Nephron (organoid): ENCODE measurements at regions not wholly inside any gene's neighbourhood (a gene's known extent, or its start where the extent isn't known, plus 50 kb on each side); places are given as distances from the start of the nearest gene placed in this dataset.

Experiments
- H3K27ac Mint-ChIP-seq, 3 experiments: 2 replicates each; pipeline ENCODE4 v1.8.0; 2020; ENCODE audit warnings: mixed read lengths in 3 of 3, mild to moderate bottlenecking in 2 of 3, moderate library complexity in 1 of 3
- H3K27me3 Mint-ChIP-seq: 2 replicates; pipeline ENCODE4 v1.8.0; 2021; ENCODE audit warnings: low read depth, mild to moderate bottlenecking, moderate library complexity, mixed read lengths
- H3K36me3 Mint-ChIP-seq: 2 replicates; pipeline ENCODE4 v1.8.0; 2020; ENCODE audit warnings: low read depth, mixed read lengths
- H3K4me1 Mint-ChIP-seq: 2 replicates; pipeline ENCODE4 v1.8.0; 2020; ENCODE audit warnings: mixed read lengths
- H3K4me3 Mint-ChIP-seq, 3 experiments: 2 replicates each; pipeline ENCODE4 v1.8.0; 2020; ENCODE audit warnings: mild to moderate bottlenecking in 3 of 3, mixed read lengths in 3 of 3, moderate library complexity in 2 of 3
- H3K9me3 Mint-ChIP-seq: 2 replicates; pipeline ENCODE4 v1.8.0; 2020; ENCODE audit warnings: mixed read lengths
- CTCF ChIP-seq, 3 experiments: fragments of 200-600 bp; sonication (generic); IDR thresholded peaks; one replicate each; pipeline ENCODE4 v1.5.0; 2021; ENCODE audit warnings: antibody characterized with exemption in 3 of 3; ENCODE audit not compliant: unreplicated experiment in 3 of 3

GRCh38 chr5:171592076-171592475 is 172.6 kb downstream of the FGF18 start:
- Mint-ChIP-seq H3K36me3 (no peaks in the 10 kb centered on the region), H3K27ac (no peak overlapping the region), H3K27me3 (peaks cover 16% of the 10 kb centered on the region), H3K9me3 (peaks cover 3% of the 10 kb centered on the region), H3K4me3 (no peak overlapping the region), H3K4me1 (peaks cover 8% of the 10 kb centered on the region)
- TF ChIP-seq CTCF (IDR thresholded peaks at IDR 0.05; ENCODE audit: unreplicated experiment in 3 of 3) = no peak

- no peak for TF ChIP-seq CTCF (IDR thresholded peaks at IDR 0.05; ENCODE audit: unreplicated experiment in 3 of 3)
- peaks cover 9% of the 10 kb centered on the region for H3K4me1 Mint-ChIP-seq
- peaks cover 20% of the 10 kb centered on the region for H3K27me3 Mint-ChIP-seq
- no peak overlapping the region for H3K27ac Mint-ChIP-seq
- H3K36me3 Mint-ChIP-seq = no peaks in the 10 kb centered on the region
- H3K9me3 Mint-ChIP-seq = peaks cover 3% of the 10 kb centered on the region
- H3K4me3 Mint-ChIP-seq = no peak overlapping the region
Measured at GRCh38 chr5:171592736-171593135, 173.3 kb downstream of the FGF18 start.

GRCh38 chr5:171593401-171593800 is 174.0 kb downstream of the FGF18 start:
- H3K4me1 Mint-ChIP-seq = peaks cover 12% of the 10 kb centered on the region
- peaks cover 21% of the 10 kb centered on the region for H3K27me3 Mint-ChIP-seq
- TF ChIP-seq CTCF (IDR thresholded peaks at IDR 0.05; ENCODE audit: unreplicated experiment in 3 of 3) = no peak
- H3K9me3 Mint-ChIP-seq = peaks cover 3% of the 10 kb centered on the region
- H3K36me3 Mint-ChIP-seq = no peaks in the 10 kb centered on the region
- no peak overlapping the region for H3K27ac Mint-ChIP-seq
- no peak overlapping the region for H3K4me3 Mint-ChIP-seq

- peaks cover 14% of the 10 kb centered on the region for H3K4me1 Mint-ChIP-seq
Measured at GRCh38 chr5:171593976-171594375, 174.5 kb downstream of the FGF18 start.

GRCh38 chr5:171595401-171595800 is 176.0 kb downstream of the FGF18 start:
- Mint-ChIP-seq H3K4me3 (no peak overlapping the region), H3K9me3 (peaks cover 3% of the 10 kb centered on the region), H3K36me3 (no peaks in the 10 kb centered on the region), H3K27me3 (peaks cover 30% of the 10 kb centered on the region), H3K27ac (no peak overlapping the region), H3K4me1 (peaks cover 23% of the 10 kb centered on the region)
- no peak for TF ChIP-seq CTCF (IDR thresholded peaks at IDR 0.05; ENCODE audit: unreplicated experiment in 3 of 3)

More at GRCh38 chr5:171593976-171594375, 174.5 kb downstream of the FGF18 start:
- no peaks in the 10 kb centered on the region for H3K36me3 Mint-ChIP-seq
- no peak for TF ChIP-seq CTCF (IDR thresholded peaks at IDR 0.05; ENCODE audit: unreplicated experiment in 3 of 3)
- peaks cover 26% of the 10 kb centered on the region for H3K27me3 Mint-ChIP-seq
- no peak overlapping the region for H3K27ac Mint-ChIP-seq
- no peak overlapping the region for H3K4me3 Mint-ChIP-seq
- H3K9me3 Mint-ChIP-seq = peaks cover 3% of the 10 kb centered on the region

GRCh38 chr5:171595801-171596231 is 176.4 kb downstream of the FGF18 start:
- Mint-ChIP-seq H3K4me3 (no peak overlapping the region), H3K4me1 (peaks cover 26% of the 10 kb centered on the region), H3K27me3 (peaks cover 32% of the 10 kb centered on the region), H3K9me3 (peaks cover 3% of the 10 kb centered on the region), H3K27ac (peak overlapping the region in 1 of 3 experiments; percentile 45), H3K36me3 (no peaks in the 10 kb centered on the region)
- TF ChIP-seq CTCF (IDR thresholded peaks at IDR 0.05; ENCODE audit: unreplicated experiment in 3 of 3) = no peak
